ENCODE measurements at regions not wholly inside any gene's neighbourhood (a gene's known extent, or its start where the extent isn't known, plus 50 kb on each side); places are given as distances from the start of the nearest gene placed in this dataset.

- no peak overlapping the region for H3K27ac Mint-ChIP-seq
- H3K36me3 Mint-ChIP-seq (ENCODE audit: low read depth) = no peaks in the 10 kb centered on the region
- no peak for DNase-seq
- ChIA-PET CTCF (no interaction called here), POLR2A (no interaction called here)
- H3K9me3 Mint-ChIP-seq = no peaks in the 10 kb centered on the region
- no peaks in the 10 kb centered on the region for H3K4me1 Mint-ChIP-seq
- H3K27me3 Mint-ChIP-seq = peaks cover 2% of the 10 kb centered on the region
- no peak overlapping the region for H3K4me3 Mint-ChIP-seq
Measured at GRCh38 chr11:116438651-116439360, 334.0 kb downstream of the BUD13 start.

GRCh38 chr11:116434986-116435385, 337.8 kb downstream of the BUD13 start:
- ChIA-PET CTCF (no interaction called here), POLR2A (no interaction called here)
- Mint-ChIP-seq H3K4me1 (no peaks in the 10 kb centered on the region), H3K36me3 (ENCODE audit: low read depth) (no peaks in the 10 kb centered on the region), H3K9me3 (no peaks in the 10 kb centered on the region), H3K27me3 (no peaks in the 10 kb centered on the region), H3K27ac (no peak overlapping the region), H3K4me3 (no peak overlapping the region)
- no peak for DNase-seq

GRCh38 chr11:116432301-116432700, 340.5 kb downstream of the BUD13 start:
- Mint-ChIP-seq H3K9me3 (no peaks in the 10 kb centered on the region), H3K4me3 (no peak overlapping the region), H3K36me3 (ENCODE audit: low read depth) (no peaks in the 10 kb centered on the region), H3K27me3 (peaks cover 5% of the 10 kb centered on the region), H3K4me1 (no peaks in the 10 kb centered on the region), H3K27ac (no peak overlapping the region)
- ChIA-PET CTCF (no interaction called here), POLR2A (no interaction called here)
- DNase-seq = no peak

DNA sequence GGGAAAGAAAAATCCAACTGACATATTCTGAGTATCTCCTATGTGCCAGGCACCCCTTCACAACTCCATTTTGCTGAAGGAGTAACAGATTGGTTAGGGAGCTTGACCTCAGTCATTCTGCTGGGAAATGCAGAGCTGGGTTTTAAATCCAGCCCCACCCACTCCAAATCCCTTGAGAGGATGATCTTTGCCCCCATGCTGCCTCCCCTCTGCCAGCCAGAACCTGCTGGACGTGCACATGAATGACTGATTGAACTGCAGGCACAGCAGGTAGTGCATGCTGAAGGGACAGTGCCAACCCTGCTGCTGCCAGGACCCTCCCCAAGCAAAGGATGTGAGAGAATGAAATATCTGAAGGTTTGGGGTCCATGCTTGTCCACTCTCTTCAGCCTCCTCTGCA, 340.9 kb downstream of the BUD13 start:
- no peak overlapping the region for H3K4me3 Mint-ChIP-seq
- H3K9me3 Mint-ChIP-seq = no peaks in the 10 kb centered on the region
- DNase-seq = no peak
- no peaks in the 10 kb centered on the region for H3K4me1 Mint-ChIP-seq
- no peak overlapping the region for H3K27ac Mint-ChIP-seq
- peaks cover 5% of the 10 kb centered on the region for H3K27me3 Mint-ChIP-seq
- POLR2A ChIA-PET = no interaction called here
- no peaks in the 10 kb centered on the region for H3K36me3 Mint-ChIP-seq (ENCODE audit: low read depth)
- CTCF ChIA-PET = no interaction called here

DNA sequence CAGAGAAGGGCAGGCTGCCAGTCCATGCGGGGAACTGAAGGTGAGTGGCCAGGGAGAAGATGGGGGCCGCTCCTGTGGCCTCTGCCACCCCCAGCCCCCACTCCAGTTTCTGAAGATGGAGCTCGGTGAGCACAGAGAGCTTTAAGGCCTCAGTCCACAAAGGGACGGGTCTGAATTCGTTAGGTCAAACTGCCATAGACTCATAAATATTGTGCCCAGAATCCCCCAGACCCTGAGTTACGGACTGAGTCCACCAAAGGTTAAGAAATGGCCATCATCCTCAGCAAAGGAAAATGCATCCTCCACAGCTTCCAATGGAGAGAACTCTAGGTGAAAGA, 344.2 kb downstream of the BUD13 start:
- ChIA-PET POLR2A (no interaction called here), CTCF (no interaction called here)
- H3K27ac Mint-ChIP-seq = no peak overlapping the region
- H3K4me3 Mint-ChIP-seq = no peak overlapping the region
- peaks cover 5% of the 10 kb centered on the region for H3K27me3 Mint-ChIP-seq
- H3K9me3 Mint-ChIP-seq = no peaks in the 10 kb centered on the region
- no peak for DNase-seq
- no peaks in the 10 kb centered on the region for H3K36me3 Mint-ChIP-seq (ENCODE audit: low read depth)
- no peaks in the 10 kb centered on the region for H3K4me1 Mint-ChIP-seq

GRCh38 chr11:116427903-116428637, 344.7 kb downstream of the BUD13 start:
- ChIA-PET CTCF (no interaction called here), POLR2A (no interaction called here)
- Mint-ChIP-seq H3K27me3 (peaks cover 5% of the 10 kb centered on the region), H3K9me3 (no peaks in the 10 kb centered on the region), H3K4me3 (no peak overlapping the region), H3K36me3 (ENCODE audit: low read depth) (no peaks in the 10 kb centered on the region), H3K27ac (no peak overlapping the region), H3K4me1 (no peaks in the 10 kb centered on the region)
- no peak for DNase-seq

DNA sequence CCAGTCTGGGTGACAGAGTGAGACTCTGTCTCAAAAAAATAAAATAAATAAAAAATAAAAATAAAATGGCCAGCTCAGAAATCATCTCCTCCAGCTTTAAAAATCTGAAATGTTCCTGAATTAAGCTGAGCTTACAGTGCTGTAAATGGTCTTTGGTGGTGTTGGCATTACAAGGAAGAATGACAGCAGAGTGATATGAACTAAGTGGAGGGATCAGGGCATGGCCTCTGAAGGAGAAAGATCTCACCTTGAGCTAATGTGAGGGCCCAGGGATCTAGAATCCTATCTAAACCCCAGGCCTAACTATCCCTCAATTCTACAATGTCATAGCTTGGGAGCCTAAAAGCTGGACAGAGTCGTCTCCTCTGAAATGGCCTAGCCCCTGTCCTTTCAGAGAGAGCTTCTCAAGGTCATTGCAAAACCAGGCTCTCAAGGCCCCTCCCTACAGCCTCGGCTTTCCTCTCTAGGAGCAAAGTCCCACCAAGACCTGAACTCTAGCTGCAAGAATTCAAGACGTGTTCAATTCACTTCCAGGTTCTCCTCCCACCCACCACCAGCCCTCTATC, 345.4 kb downstream of the BUD13 start:
- Mint-ChIP-seq H3K36me3 (ENCODE audit: low read depth) (no peaks in the 10 kb centered on the region), H3K27me3 (peaks cover 5% of the 10 kb centered on the region), H3K4me3 (no peak overlapping the region), H3K4me1 (no peaks in the 10 kb centered on the region), H3K27ac (no peak overlapping the region), H3K9me3 (no peaks in the 10 kb centered on the region)
- ChIA-PET POLR2A (no interaction called here), CTCF (no interaction called here)
- DNase-seq = no peak

DNA sequence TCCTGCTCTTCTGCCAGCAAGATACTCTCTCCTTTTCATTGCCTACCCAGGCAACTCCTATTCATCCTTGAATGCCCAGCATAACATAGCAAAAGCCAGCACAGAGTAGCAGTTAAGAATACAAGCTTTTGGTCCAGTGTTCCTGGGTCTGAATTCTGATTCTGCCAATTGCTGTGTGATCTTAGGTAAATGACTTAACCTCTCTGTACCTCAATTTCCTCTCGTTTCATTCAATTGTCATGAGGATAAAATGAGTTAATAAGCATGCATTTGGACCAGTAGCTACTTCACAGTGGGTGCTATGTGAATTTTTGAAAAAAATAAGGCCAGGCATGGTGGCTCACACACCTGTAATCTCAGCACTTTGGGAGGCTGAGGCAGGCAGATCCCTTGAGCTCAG, 346.0 kb downstream of the BUD13 start:
- Mint-ChIP-seq H3K4me1 (no peaks in the 10 kb centered on the region), H3K27me3 (peaks cover 5% of the 10 kb centered on the region), H3K4me3 (no peak overlapping the region), H3K27ac (no peak overlapping the region), H3K36me3 (ENCODE audit: low read depth) (no peaks in the 10 kb centered on the region), H3K9me3 (no peaks in the 10 kb centered on the region)
- CTCF ChIA-PET = no interaction called here
- DNase-seq = no peak
- POLR2A ChIA-PET = no interaction called here

- no peaks in the 10 kb centered on the region for H3K36me3 Mint-ChIP-seq (ENCODE audit: low read depth)
- H3K9me3 Mint-ChIP-seq = no peaks in the 10 kb centered on the region
- no peak overlapping the region for H3K27ac Mint-ChIP-seq
- DNase-seq = no peak
- peaks cover 5% of the 10 kb centered on the region for H3K27me3 Mint-ChIP-seq
- H3K4me1 Mint-ChIP-seq = no peaks in the 10 kb centered on the region
- H3K4me3 Mint-ChIP-seq = no peak overlapping the region
- POLR2A ChIA-PET = no interaction called here
- CTCF ChIA-PET = no interaction called here
Measured at GRCh38 chr11:116424615-116425261, 348.0 kb downstream of the BUD13 start.

DNA sequence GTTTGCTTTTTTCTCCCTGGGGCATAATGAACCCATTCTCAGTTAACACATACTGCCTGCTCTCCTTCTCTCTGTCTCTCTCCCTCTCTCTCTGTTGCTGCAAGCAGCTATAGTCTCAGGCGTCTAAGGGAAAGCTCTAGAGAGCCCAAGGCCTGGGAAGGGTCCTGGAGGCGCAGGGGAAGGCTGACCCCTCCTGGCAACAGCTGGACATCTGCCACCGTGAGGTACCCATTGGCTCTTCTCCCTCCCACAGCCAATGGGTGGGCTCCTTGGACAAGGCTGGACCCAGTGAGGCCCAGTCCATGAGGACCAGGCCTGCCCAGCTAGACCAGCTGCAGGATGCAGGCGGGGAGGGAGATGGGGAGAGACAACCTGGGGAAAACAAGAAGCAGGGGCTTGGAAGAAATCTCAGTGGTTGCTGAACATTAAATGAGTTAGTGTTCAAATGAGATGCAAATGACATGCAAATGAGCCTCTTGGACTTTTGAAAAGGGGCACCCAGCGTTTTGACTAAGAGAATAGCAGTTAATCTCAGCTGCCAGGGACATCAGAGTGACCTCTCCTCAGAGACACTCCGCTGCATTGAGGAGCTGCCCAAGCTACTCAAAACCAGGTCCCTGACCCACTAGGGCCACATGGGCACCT, 349.7 kb downstream of the BUD13 start:
- no peak overlapping the region for H3K27ac Mint-ChIP-seq
- ChIA-PET POLR2A (no interaction called here), CTCF (interaction anchor here (0.5 kb wide), 1 partner anchor 1955 kb away, joined by 3 read pairs; no protein-coding TSS in a partner anchor)
- no peaks in the 10 kb centered on the region for H3K36me3 Mint-ChIP-seq (ENCODE audit: low read depth)
- no peak overlapping the region for H3K4me3 Mint-ChIP-seq
- no peak for DNase-seq
- peaks cover 5% of the 10 kb centered on the region for H3K27me3 Mint-ChIP-seq
- H3K4me1 Mint-ChIP-seq = no peaks in the 10 kb centered on the region
- no peaks in the 10 kb centered on the region for H3K9me3 Mint-ChIP-seq

DNA sequence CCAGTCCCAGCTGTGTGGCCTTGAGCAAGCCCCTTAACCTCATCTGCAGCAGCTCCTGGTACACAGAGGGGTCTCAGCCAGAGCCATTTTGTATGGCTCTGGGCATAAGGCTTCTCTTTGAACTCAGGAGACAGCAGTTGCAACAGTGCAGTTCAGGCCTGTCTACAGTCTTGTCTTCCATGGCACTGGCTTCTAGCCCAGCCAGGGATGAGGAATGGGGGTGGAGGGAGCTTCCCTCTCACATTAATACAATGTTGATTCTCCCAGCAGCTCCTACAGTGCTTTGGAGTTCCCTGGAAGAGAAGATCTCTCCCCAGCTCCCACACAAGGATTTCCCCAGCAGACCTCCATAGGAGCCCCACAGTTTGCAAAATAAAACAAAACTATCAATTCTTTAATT, 350.2 kb downstream of the BUD13 start:
- ChIA-PET CTCF (no interaction called here), POLR2A (no interaction called here)
- Mint-ChIP-seq H3K4me3 (no peak overlapping the region), H3K36me3 (ENCODE audit: low read depth) (no peaks in the 10 kb centered on the region), H3K27ac (no peak overlapping the region), H3K4me1 (no peaks in the 10 kb centered on the region), H3K9me3 (no peaks in the 10 kb centered on the region), H3K27me3 (peaks cover 3% of the 10 kb centered on the region)
- no peak for DNase-seq

DNA sequence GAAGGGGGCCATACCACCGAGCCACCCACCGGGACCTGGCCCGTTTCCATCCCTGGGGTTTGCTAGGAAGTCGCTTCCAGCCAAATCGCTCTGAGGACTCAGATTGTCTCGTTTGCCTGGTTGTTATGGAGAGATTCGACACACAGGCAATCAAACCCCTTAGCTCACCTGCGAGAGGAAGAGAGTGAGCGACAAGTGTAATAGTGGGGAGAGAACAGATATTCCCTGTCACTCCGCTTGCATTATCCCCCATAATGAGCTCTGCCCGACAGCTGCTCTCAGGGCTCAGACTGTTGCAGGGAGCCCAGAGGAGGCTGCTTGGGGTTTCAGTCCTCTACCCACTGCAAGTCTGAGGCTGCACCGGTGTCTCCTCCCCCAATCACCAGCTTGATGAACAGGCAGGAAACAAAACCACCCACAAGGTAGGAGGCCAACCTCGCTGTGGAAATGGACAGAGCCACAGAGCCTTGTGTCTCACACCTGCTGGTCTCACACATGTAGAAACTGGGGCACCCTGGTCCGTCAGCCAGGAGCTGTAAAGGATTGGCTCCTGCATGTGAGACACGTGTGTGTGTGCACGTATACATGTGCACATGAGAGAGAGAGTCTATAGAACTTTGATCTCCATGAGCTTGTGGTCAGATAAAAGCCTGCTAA, 351.1 kb downstream of the BUD13 start:
- ChIA-PET CTCF (interaction anchor here (0.7 kb wide), 1 partner anchor 62 kb away, joined by 3 read pairs; no protein-coding TSS in a partner anchor), POLR2A (no interaction called here)
- H3K4me3 Mint-ChIP-seq = no peak overlapping the region
- H3K36me3 Mint-ChIP-seq (ENCODE audit: low read depth) = no peaks in the 10 kb centered on the region
- DNase-seq = no peak
- H3K4me1 Mint-ChIP-seq = no peaks in the 10 kb centered on the region
- H3K27ac Mint-ChIP-seq = no peak overlapping the region
- H3K27me3 Mint-ChIP-seq = no peaks in the 10 kb centered on the region
- H3K9me3 Mint-ChIP-seq = no peaks in the 10 kb centered on the region

Measured in activated CD4-positive, alpha-beta T cell treated with anti-CD3 and anti-CD28 coated beads, Interleukin-2, amount 10 ng/mL, durations not matched to agents 7 days and 5 days (primary cell).